ENCODE measurements at regions not wholly inside any gene's neighbourhood (a gene's known extent, or its start where the extent isn't known, plus 50 kb on each side); places are given as distances from the start of the nearest gene placed in this dataset.
A peak's percentile ranks its signal among the peaks of the same experiment; 100 is the strongest.

- no peak for DNase-seq (ENCODE audit: low spot score in 2 of 2, unreplicated experiment in 2 of 2)
- no peak for TF ChIP-seq CTCF (IDR thresholded peaks at IDR 0.05; ENCODE audit: unreplicated experiment)
- Mint-ChIP-seq H3K36me3 (no peaks in the 10 kb centered on the region), H3K27ac (no peak overlapping the region), H3K9me3 (no peaks in the 10 kb centered on the region), H3K4me3 (no peak overlapping the region), H3K27me3 (ENCODE audit: low read depth) (no peaks in the 10 kb centered on the region), H3K4me1 (peaks cover 42% of the 10 kb centered on the region)
These were observed 154.1 kb downstream of the ZNF664 start for GRCh38 chr12:124126950-124127655.

- Mint-ChIP-seq H3K4me3 (no peak overlapping the region), H3K9me3 (no peaks in the 10 kb centered on the region), H3K4me1 (peaks cover 36% of the 10 kb centered on the region), H3K36me3 (no peaks in the 10 kb centered on the region), H3K27me3 (ENCODE audit: low read depth) (no peaks in the 10 kb centered on the region), H3K27ac (peak overlapping the region; percentile 43)
- no peak for DNase-seq (ENCODE audit: low spot score in 2 of 2, unreplicated experiment in 2 of 2)
- no peak for TF ChIP-seq CTCF (IDR thresholded peaks at IDR 0.05; ENCODE audit: unreplicated experiment)
These were observed 156.1 kb downstream of the ZNF664 start for GRCh38 chr12:124129132-124129531.

GRCh38 chr12:124130691-124131591 lies 157.9 kb downstream of the ZNF664 start:
- peaks cover 24% of the 10 kb centered on the region for H3K4me1 Mint-ChIP-seq
- H3K4me3 Mint-ChIP-seq = no peak overlapping the region
- H3K27ac Mint-ChIP-seq = peak overlapping the region; percentile 84
- no peaks in the 10 kb centered on the region for H3K9me3 Mint-ChIP-seq
- no peak for TF ChIP-seq CTCF (IDR thresholded peaks at IDR 0.05; ENCODE audit: unreplicated experiment)
- no peak for DNase-seq (ENCODE audit: low spot score in 2 of 2, unreplicated experiment in 2 of 2)
- H3K36me3 Mint-ChIP-seq = no peaks in the 10 kb centered on the region
- H3K27me3 Mint-ChIP-seq (ENCODE audit: low read depth) = no peaks in the 10 kb centered on the region

- Mint-ChIP-seq H3K27ac (peak overlapping the region; percentile 70), H3K27me3 (ENCODE audit: low read depth) (no peaks in the 10 kb centered on the region), H3K4me1 (peaks cover 24% of the 10 kb centered on the region), H3K4me3 (no peak overlapping the region), H3K36me3 (peaks cover under 1% of the 10 kb centered on the region), H3K9me3 (peaks cover 1% of the 10 kb centered on the region)
- DNase-seq (ENCODE audit: low spot score in 2 of 2, unreplicated experiment in 2 of 2) = no peak
- TF ChIP-seq CTCF (IDR thresholded peaks at IDR 0.05; ENCODE audit: unreplicated experiment) = no peak
These were observed 158.6 kb downstream of the ZNF664 start for GRCh38 chr12:124131659-124132058.

GRCh38 chr12:124132530-124132929 lies 159.5 kb downstream of the ZNF664 start:
- Mint-ChIP-seq H3K4me1 (peaks cover 24% of the 10 kb centered on the region), H3K36me3 (peaks cover 2% of the 10 kb centered on the region), H3K27me3 (ENCODE audit: low read depth) (no peaks in the 10 kb centered on the region), H3K27ac (peak overlapping the region; percentile 50), H3K4me3 (no peak overlapping the region), H3K9me3 (peaks cover 6% of the 10 kb centered on the region)
- no peak for TF ChIP-seq CTCF (IDR thresholded peaks at IDR 0.05; ENCODE audit: unreplicated experiment)
- no peak for DNase-seq (ENCODE audit: low spot score in 2 of 2, unreplicated experiment in 2 of 2)

Measured in mesothelial cell of epicardium (in vitro differentiated cells).